HCT116 (cell line): ENCODE measurements at regions not wholly inside any gene's neighbourhood (a gene's known extent, or its start where the extent isn't known, plus 50 kb on each side); places are given as distances from the start of the nearest gene placed in this dataset.

Source experiments
- ATAC-seq: fragments of 200-7000 bp; cut with Tn5 transposase; 2 replicates; pipeline ENCODE4 v1.9.1; 2020; ENCODE audit warnings: mild to moderate bottlenecking, moderate library complexity
- BruUV-seq: library from RNA; stranded (reverse); fragments of 400-500 nt; replicated peaks from 2 replicates; lab custom pipeline; 2021; lab: Mats Ljungman, UMichigan
- CTCF ChIA-PET: fragments of 300-600 bp; sonication (Branson Sonifier 250); formaldehyde crosslinking; loops from one replicate; lab custom pipeline; 2021; ENCODE audit warnings: antibody characterized with exemption; lab: Charles Lee
- POLR2A ChIA-PET: fragments of 300-600, 350-600 bp; sonication (Branson Sonifier 250); formaldehyde crosslinking; loops from one replicate; lab custom pipeline; 2021; ENCODE audit warnings: antibody characterized with exemption; lab: Charles Lee
- RAD21 ChIA-PET, 2 experiments: fragments of 300-600 bp; sonication (Branson Sonifier 250); formaldehyde crosslinking; loops; one replicate each; lab custom pipeline; 2023; ENCODE audit warnings: low total read pairs in 2 of 2; ENCODE audit not compliant: uncharacterized antibody in 2 of 2, unreplicated experiment in 2 of 2, low non-redundant PET in 1 of 2; lab: Charles Lee
- DNase-seq: peaks from one replicate; pipeline ENCODE4 v3.0.0-alpha.2; 2010; ENCODE audit warnings: low read depth, low spot score
- H2AFZ ChIP-seq: fragments of 200-600 bp; shearing (Covaris generic), sonication (generic); 2 replicates; pipeline ENCODE4 v1.6.1; 2017; ENCODE audit warnings: low read depth, mixed run types, mixed read lengths, antibody characterized with exemption, low read length; ENCODE audit not compliant: poor library complexity, severe bottlenecking
- H3K27ac ChIP-seq: 2 replicates; pipeline ENCODE4 v1.5.1; 2012; ENCODE audit warnings: low read depth, low read length
- H3K27me3 ChIP-seq: fragments of 200-600 bp; sonication (generic); 2 replicates; pipeline ENCODE4 v1.6.1; 2016; ENCODE audit warnings: mixed run types, low read length, mixed read lengths; ENCODE audit not compliant: insufficient read depth
- H3K36me3 ChIP-seq, 2 experiments: fragments of 200-500 bp in 1 of 2; fragments of 200-600 bp in 1 of 2; sonication (Bioruptor generic) in 1 of 2; sonication (generic) in 1 of 2; 2 replicates each; pipeline versions ENCODE4 v1.5.1 to v1.6.1; 2014 to 2016; ENCODE audit warnings: low read length in 2 of 2, inconsistent platforms in 1 of 2, mixed read lengths in 1 of 2, mixed run types in 1 of 2; ENCODE audit not compliant: insufficient read depth in 2 of 2, control insufficient read depth in 1 of 2
- H3K4me1 ChIP-seq, 2 experiments: fragments of 200-600 bp in 1 of 2; sonication (generic) in 1 of 2; 2 replicates each; pipeline versions ENCODE4 v1.5.1 to v1.6.1; 2012 to 2017; ENCODE audit warnings: low read length in 2 of 2, inconsistent platforms in 1 of 2, mild to moderate bottlenecking in 1 of 2, mixed read lengths in 1 of 2, mixed run types in 1 of 2, moderate library complexity in 1 of 2; ENCODE audit not compliant: insufficient read depth in 2 of 2, control insufficient read depth in 1 of 2
- H3K4me2 ChIP-seq: fragments of 200-600 bp; sonication (generic); 2 replicates; pipeline ENCODE4 v1.6.1; 2017; ENCODE audit warnings: mixed run types, low read length, mixed read lengths
- H3K4me3 ChIP-seq, 2 experiments: fragments of 200-600 bp in 1 of 2; sonication (generic) in 1 of 2; replicated peaks in 1 of 2; 2 replicates each; pipeline ENCODE4 v1.5.1; 2011 to 2016; ENCODE audit warnings: low read length in 2 of 2, control low read depth in 1 of 2, low read depth in 1 of 2, mild to moderate bottlenecking in 1 of 2, mixed read lengths in 1 of 2, mixed run types in 1 of 2
- H3K79me2 ChIP-seq: fragments of 200-600 bp; sonication (generic); 2 replicates; pipeline ENCODE4 v1.6.1; 2017; ENCODE audit warnings: mild to moderate bottlenecking, mixed run types, low read length, moderate library complexity, mixed read lengths; ENCODE audit not compliant: insufficient read depth
- H3K9ac ChIP-seq: fragments of 200-600 bp; sonication (generic); 2 replicates; pipeline ENCODE4 v1.6.1; 2016; ENCODE audit warnings: low read length, mixed read lengths
- H3K9me2 ChIP-seq: fragments of 200-600 bp; sonication (generic), shearing (Covaris generic); 2 replicates; pipeline ENCODE4 v1.6.1; 2017; ENCODE audit warnings: mixed run types, mild to moderate bottlenecking, moderate library complexity; ENCODE audit not compliant: insufficient read depth
- H3K9me3 ChIP-seq, 2 experiments: fragments of 200-500 bp in 1 of 2; fragments of 200-600 bp in 1 of 2; sonication (Bioruptor generic) in 1 of 2; sonication (generic) in 1 of 2; 2 replicates each; pipeline ENCODE4 v1.6.1; 2014 to 2017; ENCODE audit warnings: low read length in 2 of 2, mixed read lengths in 2 of 2, inconsistent platforms in 1 of 2, low read depth in 1 of 2, mild to moderate bottlenecking in 1 of 2, mixed run types in 1 of 2, moderate library complexity in 1 of 2; ENCODE audit not compliant: control insufficient read depth in 1 of 2, insufficient read depth in 1 of 2
- H4K20me1 ChIP-seq: fragments of 200-600 bp; sonication (generic), shearing (Covaris generic); 2 replicates; pipeline ENCODE4 v1.6.1; 2017; ENCODE audit warnings: mixed run types, mild to moderate bottlenecking, moderate library complexity; ENCODE audit not compliant: insufficient read depth
- ATF3 ChIP-seq: IDR thresholded peaks from 2 replicates; pipeline ENCODE4 v1.6.1; 2012
- CBX3 ChIP-seq: IDR thresholded peaks from 2 replicates; pipeline ENCODE4 v1.6.1; 2012; ENCODE audit warnings: low read depth
- ELF1 ChIP-seq: IDR thresholded peaks from 2 replicates; pipeline ENCODE4 v1.6.1; 2012; ENCODE audit warnings: low read depth, borderline replicate concordance
- EZH2 ChIP-seq: fragments of 200-600 bp; sonication (generic); IDR thresholded peaks from 2 replicates; pipeline ENCODE4 v1.6.1; 2017; ENCODE audit warnings: antibody characterized with exemption, mixed run types
- FOSL1 ChIP-seq: IDR thresholded peaks from 2 replicates; pipeline ENCODE4 v1.6.1; 2012; ENCODE audit warnings: low read depth
- POLR2A ChIP-seq: IDR thresholded peaks from 2 replicates; pipeline ENCODE4 v1.7.0; 2011; ENCODE audit warnings: borderline replicate concordance; ENCODE audit not compliant: insufficient read depth, insufficient read length; ENCODE audit errors: extremely low read depth
- ZFX ChIP-seq: fragments of 450-650 bp; IDR thresholded peaks from 2 replicates; pipeline ENCODE4 v1.6.1; 2017
- intact Hi-C: fragments of 100-400 bp; cut with micrococcal nuclease; formaldehyde crosslinking; loops from 2 replicates; pipeline ENCODE4 v1.10.0; 2022
- TF ChIP-seq, protein P1 (sequence below): IDR thresholded peaks from 2 replicates; pipeline ENCODE4 v1.6.1; 2012; ENCODE audit warnings: low read depth

GRCh38 chr3:88211096-88211890 lies 61.5 kb downstream of the C3orf38 start:
- no peak for TF ChIP-seq ATF3
- TF ChIP-seq, protein P1, sequence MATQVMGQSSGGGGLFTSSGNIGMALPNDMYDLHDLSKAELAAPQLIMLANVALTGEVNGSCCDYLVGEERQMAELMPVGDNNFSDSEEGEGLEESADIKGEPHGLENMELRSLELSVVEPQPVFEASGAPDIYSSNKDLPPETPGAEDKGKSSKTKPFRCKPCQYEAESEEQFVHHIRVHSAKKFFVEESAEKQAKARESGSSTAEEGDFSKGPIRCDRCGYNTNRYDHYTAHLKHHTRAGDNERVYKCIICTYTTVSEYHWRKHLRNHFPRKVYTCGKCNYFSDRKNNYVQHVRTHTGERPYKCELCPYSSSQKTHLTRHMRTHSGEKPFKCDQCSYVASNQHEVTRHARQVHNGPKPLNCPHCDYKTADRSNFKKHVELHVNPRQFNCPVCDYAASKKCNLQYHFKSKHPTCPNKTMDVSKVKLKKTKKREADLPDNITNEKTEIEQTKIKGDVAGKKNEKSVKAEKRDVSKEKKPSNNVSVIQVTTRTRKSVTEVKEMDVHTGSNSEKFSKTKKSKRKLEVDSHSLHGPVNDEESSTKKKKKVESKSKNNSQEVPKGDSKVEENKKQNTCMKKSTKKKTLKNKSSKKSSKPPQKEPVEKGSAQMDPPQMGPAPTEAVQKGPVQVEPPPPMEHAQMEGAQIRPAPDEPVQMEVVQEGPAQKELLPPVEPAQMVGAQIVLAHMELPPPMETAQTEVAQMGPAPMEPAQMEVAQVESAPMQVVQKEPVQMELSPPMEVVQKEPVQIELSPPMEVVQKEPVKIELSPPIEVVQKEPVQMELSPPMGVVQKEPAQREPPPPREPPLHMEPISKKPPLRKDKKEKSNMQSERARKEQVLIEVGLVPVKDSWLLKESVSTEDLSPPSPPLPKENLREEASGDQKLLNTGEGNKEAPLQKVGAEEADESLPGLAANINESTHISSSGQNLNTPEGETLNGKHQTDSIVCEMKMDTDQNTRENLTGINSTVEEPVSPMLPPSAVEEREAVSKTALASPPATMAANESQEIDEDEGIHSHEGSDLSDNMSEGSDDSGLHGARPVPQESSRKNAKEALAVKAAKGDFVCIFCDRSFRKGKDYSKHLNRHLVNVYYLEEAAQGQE = no peak
- TF ChIP-seq EZH2 = no peak
- TF ChIP-seq POLR2A = no peak
- no peak for TF ChIP-seq FOSL1
- no peak for TF ChIP-seq ZFX
- no peak for TF ChIP-seq ELF1
- TF ChIP-seq CBX3 = no peak
- no peaks in the 10 kb centered on the region for H3K4me1 ChIP-seq
- H3K27me3 ChIP-seq = no peaks in the 10 kb centered on the region
- CTCF ChIA-PET = no interaction called here
- no peak for DNase-seq
- no peaks in the 10 kb centered on the region for H3K9me3 ChIP-seq
- no peaks in the 10 kb centered on the region for H3K9me2 ChIP-seq
- no TSS peak for BruUV-seq
- H3K4me3 ChIP-seq = no peak overlapping the region
- H3K27ac ChIP-seq = no peak overlapping the region
- RAD21 ChIA-PET = no interaction called here
- H3K4me2 ChIP-seq = no peak overlapping the region
- intact Hi-C loops = no loop called here
- H4K20me1 ChIP-seq = no peaks in the 10 kb centered on the region
- H2AFZ ChIP-seq = no peak overlapping the region
- H3K79me2 ChIP-seq = no peaks in the 10 kb centered on the region
- POLR2A ChIA-PET = no interaction called here
- H3K36me3 ChIP-seq = no peaks in the 10 kb centered on the region
- no peak overlapping the region for H3K9ac ChIP-seq
- ATAC-seq = no peak
